HEK293 (cell line): ENCODE measurements at regions not wholly inside any gene's neighbourhood (a gene's known extent, or its start where the extent isn't known, plus 50 kb on each side); places are given as distances from the start of the nearest gene placed in this dataset.

Experiments used
- ATF2 ChIP-seq: fragments of 450-650 bp; formaldehyde crosslinking; IDR thresholded peaks from 2 replicates; pipeline ENCODE4 v1.5.1; 2016; ENCODE audit warnings: missing biosample characterization, missing genetic modification characterization, low read depth
- EGR2 ChIP-seq: fragments of 450-650 bp; formaldehyde crosslinking; IDR thresholded peaks from 2 replicates; pipeline ENCODE4 v1.5.1; 2016; ENCODE audit warnings: low read depth, missing biosample characterization, missing genetic modification characterization
- ELK4 ChIP-seq: IDR thresholded peaks from 2 replicates; pipeline ENCODE4 v1.6.1; 2011; ENCODE audit warnings: mild to moderate bottlenecking, low read depth, low read length, borderline replicate concordance
- GFI1B ChIP-seq: fragments of 450-650 bp; formaldehyde crosslinking; IDR thresholded peaks from 2 replicates; pipeline ENCODE4 v1.5.1; 2016; ENCODE audit warnings: missing biosample characterization, missing genetic modification characterization
- KLF10 ChIP-seq: fragments of 450-650 bp; IDR thresholded peaks from 2 replicates; pipeline ENCODE4 v1.5.1; 2018; ENCODE audit warnings: missing biosample characterization, mild to moderate bottlenecking, missing genetic modification characterization
- KLF17 ChIP-seq: fragments of 450-650 bp; formaldehyde crosslinking; IDR thresholded peaks from 2 replicates; pipeline ENCODE4 v1.5.1; 2016; ENCODE audit warnings: missing biosample characterization, missing genetic modification characterization
- OVOL3 ChIP-seq: fragments of 450-650 bp; formaldehyde crosslinking; IDR thresholded peaks from 2 replicates; pipeline ENCODE4 v1.5.1; 2016; ENCODE audit warnings: missing biosample characterization, missing genetic modification characterization
- PATZ1 ChIP-seq: fragments of 450-650 bp; formaldehyde crosslinking; IDR thresholded peaks from 2 replicates; pipeline ENCODE4 v1.5.1; 2016; ENCODE audit warnings: missing biosample characterization, missing genetic modification characterization
- SETDB1 ChIP-seq: IDR thresholded peaks from one replicate; pipeline ENCODE4 v1.6.1; 2017; ENCODE audit warnings: mild to moderate bottlenecking, low read length, moderate library complexity, mixed read lengths; ENCODE audit not compliant: insufficient read length
- SP7 ChIP-seq: fragments of 450-650 bp; formaldehyde crosslinking; IDR thresholded peaks from 2 replicates; pipeline ENCODE4 v1.5.1; 2016; ENCODE audit warnings: missing biosample characterization, missing genetic modification characterization
- YY1 ChIP-seq: fragments of 450-650 bp; formaldehyde crosslinking; IDR thresholded peaks from 2 replicates; pipeline ENCODE4 v1.5.1; 2018; ENCODE audit warnings: missing biosample characterization, missing genetic modification characterization
- ZBTB17 ChIP-seq: fragments of 450-650 bp; formaldehyde crosslinking; IDR thresholded peaks from 2 replicates; pipeline ENCODE4 v1.5.1; 2016; ENCODE audit warnings: missing biosample characterization, missing genetic modification characterization
- ZFP41 ChIP-seq: fragments of 450-650 bp; formaldehyde crosslinking; IDR thresholded peaks from 2 replicates; pipeline ENCODE4 v1.5.1; 2016; ENCODE audit warnings: missing biosample characterization, missing genetic modification characterization, borderline replicate concordance
- ZNF10 ChIP-seq: fragments of 450-650 bp; formaldehyde crosslinking; IDR thresholded peaks from 2 replicates; pipeline ENCODE4 v1.5.1; 2017; ENCODE audit warnings: missing biosample characterization, missing genetic modification characterization
- ZNF121 ChIP-seq: fragments of 450-650 bp; formaldehyde crosslinking; IDR thresholded peaks from 2 replicates; pipeline ENCODE4 v1.5.1; 2016; ENCODE audit warnings: missing biosample characterization, missing genetic modification characterization
- ZNF175 ChIP-seq: fragments of 450-650 bp; formaldehyde crosslinking; IDR thresholded peaks from 2 replicates; pipeline ENCODE4 v1.5.1; 2016; ENCODE audit warnings: missing biosample characterization, missing genetic modification characterization
- ZNF23 ChIP-seq: fragments of 450-650 bp; formaldehyde crosslinking; IDR thresholded peaks from 2 replicates; pipeline ENCODE4 v1.5.1; 2016; ENCODE audit warnings: missing biosample characterization, missing genetic modification characterization, borderline replicate concordance
- ZNF391 ChIP-seq: fragments of 450-650 bp; formaldehyde crosslinking; IDR thresholded peaks from 2 replicates; pipeline ENCODE4 v1.5.1; 2016; ENCODE audit warnings: low read depth, missing biosample characterization, missing genetic modification characterization, borderline replicate concordance
- ZNF398 ChIP-seq: fragments of 450-650 bp; formaldehyde crosslinking; IDR thresholded peaks from 2 replicates; pipeline ENCODE4 v1.5.1; 2017; ENCODE audit warnings: missing biosample characterization, missing genetic modification characterization
- ZNF449 ChIP-seq: fragments of 450-650 bp; formaldehyde crosslinking; IDR thresholded peaks from 2 replicates; pipeline ENCODE4 v1.5.1; 2017; ENCODE audit warnings: missing biosample characterization, mild to moderate bottlenecking, missing genetic modification characterization, moderate library complexity
- ZNF518A ChIP-seq: fragments of 450-650 bp; formaldehyde crosslinking; conservative IDR thresholded peaks from 2 replicates; pipeline ENCODE4 v1.5.1; 2016; ENCODE audit warnings: low read depth, missing biosample characterization, missing genetic modification characterization
- ZNF521 ChIP-seq: fragments of 450-650 bp; formaldehyde crosslinking; IDR thresholded peaks from 2 replicates; pipeline ENCODE4 v1.5.1; 2017; ENCODE audit warnings: missing biosample characterization, mild to moderate bottlenecking, missing genetic modification characterization
- ZNF530 ChIP-seq: fragments of 450-650 bp; formaldehyde crosslinking; IDR thresholded peaks from 2 replicates; pipeline ENCODE4 v1.5.1; 2016; ENCODE audit warnings: low read depth, missing biosample characterization, missing genetic modification characterization
- ZNF776 ChIP-seq: fragments of 450-650 bp; formaldehyde crosslinking; IDR thresholded peaks from 2 replicates; pipeline ENCODE4 v1.5.0; 2017; ENCODE audit warnings: missing biosample characterization, missing genetic modification characterization, borderline replicate concordance
- ZXDB ChIP-seq: fragments of 450-650 bp; formaldehyde crosslinking; IDR thresholded peaks from 2 replicates; pipeline ENCODE4 v1.5.1; 2016; ENCODE audit warnings: missing biosample characterization, missing genetic modification characterization

GRCh38 chr1:47510282-47510811 lies 72.5 kb downstream of the FOXD2 start (continued):
- TF ChIP-seq ZFP41 (tag by site-specific recombination) (no peak), ZNF391 (no peak), KLF10 (tag by site-specific recombination) (peak; percentile 52; the same call in 1 of the 2 replicates), GFI1B (tag by site-specific recombination) (peak; percentile 64), ZNF530 (no peak), ZNF23 (tag by site-specific recombination) (no peak), ZXDB (tag by site-specific recombination) (peak; percentile 73), ZNF776 (no peak), KLF17 (tag by site-specific recombination) (no peak), ZNF175 (no peak), ZNF521 (tag by site-specific recombination) (no peak), ZNF398 (tag by site-specific recombination) (0 out of 2 replicates have a peak, but pooled peaks have one; percentile 12), ELK4 (no peak), PATZ1 (peak; percentile 61), YY1 (0 out of 2 replicates have a peak, but pooled peaks have one; percentile 14), ZBTB17 (tag by site-specific recombination) (peak; percentile 49; the same call in 1 of the 2 replicates), ZNF121 (tag by site-specific recombination) (0 out of 2 replicates have a peak, but pooled peaks have one; percentile 31), ZNF518A (0 out of 2 replicates have a peak, but pooled peaks have one; percentile 44), ATF2 (tag by site-specific recombination) (peak; percentile 66), SETDB1 (no peak), ZNF449 (0 out of 2 replicates have a peak, but pooled peaks have one; percentile 13), OVOL3 (tag by site-specific recombination) (peak; percentile 61), SP7 (tag by site-specific recombination) (peak; percentile 86), ZNF10 (peak; percentile 84), EGR2 (peak; percentile 34; the same call in 1 of the 2 replicates)
